OCI-LY7 (cell line): ENCODE measurements at regions not wholly inside any gene's neighbourhood (a gene's known extent, or its start where the extent isn't known, plus 50 kb on each side); places are given as distances from the start of the nearest gene placed in this dataset.

Experiments used
- BruUV-seq: library from RNA; stranded (reverse); fragments of 400-500 nt; replicated peaks from 2 replicates; lab custom pipeline; 2021; lab: Mats Ljungman, UMichigan
- CTCF ChIA-PET: fragments of 300-600 bp; sonication (Branson Sonifier 250); formaldehyde crosslinking; loops from one replicate; lab custom pipeline; 2022; ENCODE audit warnings: antibody characterized with exemption; ENCODE audit not compliant: unreplicated experiment; lab: Charles Lee
- POLR2A ChIA-PET: fragments of 300-600 bp; sonication (Branson Sonifier 250); formaldehyde crosslinking; loops from one replicate; lab custom pipeline; 2022; ENCODE audit warnings: antibody characterized with exemption; lab: Charles Lee
- DNase-seq: peaks from one replicate; pipeline ENCODE4 v3.0.0-alpha.2; 2015; ENCODE audit warnings: low spot score
- H2AFZ ChIP-seq: fragments of 200-600 bp; sonication (generic), shearing (Covaris generic); 2 replicates; pipeline ENCODE4 v1.6.1; 2014; ENCODE audit warnings: mild to moderate bottlenecking, antibody characterized with exemption, low read length, moderate library complexity
- H3K27ac ChIP-seq: fragments of 200-600 bp; sonication (generic); 2 replicates; pipeline ENCODE4 v1.5.1; 2014; ENCODE audit warnings: mixed run types, low read depth, mild to moderate bottlenecking, moderate library complexity, low read length, inconsistent platforms; ENCODE audit not compliant: poor library complexity, severe bottlenecking
- H3K36me3 ChIP-seq: fragments of 200-600 bp; sonication (generic); 2 replicates; pipeline ENCODE4 v1.6.1; 2014; ENCODE audit warnings: mild to moderate bottlenecking, antibody characterized with exemption, low read length, moderate library complexity, mixed read lengths; ENCODE audit not compliant: insufficient read depth
- H3K4me1 ChIP-seq: fragments of 200-600 bp; sonication (generic); 2 replicates; pipeline ENCODE4 v1.5.1; 2014; ENCODE audit warnings: mild to moderate bottlenecking, low read length; ENCODE audit not compliant: insufficient read depth, poor library complexity, severe bottlenecking
- H3K4me2 ChIP-seq: fragments of 200-600 bp; sonication (generic); 2 replicates; pipeline ENCODE4 v1.6.1; 2014; ENCODE audit warnings: mild to moderate bottlenecking, low read length
- H3K4me3 ChIP-seq: fragments of 200-600 bp; sonication (generic); 2 replicates; pipeline ENCODE4 v1.5.1; 2014; ENCODE audit warnings: mild to moderate bottlenecking, low read depth, low read length; ENCODE audit not compliant: poor library complexity, severe bottlenecking
- H3K79me2 ChIP-seq: fragments of 200-600 bp; sonication (generic); 2 replicates; pipeline ENCODE4 v1.6.1; 2016; ENCODE audit warnings: low read depth, mild to moderate bottlenecking, low read length, moderate library complexity, mixed read lengths; ENCODE audit not compliant: insufficient read depth
- H3K9me2 ChIP-seq: fragments of 200-600 bp; sonication (generic); 2 replicates; pipeline ENCODE4 v1.6.1; 2016; ENCODE audit warnings: mild to moderate bottlenecking, low read length, mixed read lengths; ENCODE audit not compliant: insufficient read depth
- H3K9me3 ChIP-seq: fragments of 200-600 bp; sonication (generic); 2 replicates; pipeline ENCODE4 v1.6.1; 2014; ENCODE audit warnings: mild to moderate bottlenecking, mixed run types, low read length, mixed read lengths
- H4K20me1 ChIP-seq: fragments of 200-600 bp; sonication (generic); 2 replicates; pipeline ENCODE4 v1.6.1; 2014; ENCODE audit warnings: mild to moderate bottlenecking, antibody characterized with exemption, low read length, moderate library complexity, mixed read lengths; ENCODE audit not compliant: insufficient read depth
- EZH2phosphoT487 ChIP-seq: fragments of 200-600 bp; sonication (generic); IDR thresholded peaks from 2 replicates; pipeline ENCODE4 v1.6.1; 2018; ENCODE audit warnings: low read depth, borderline replicate concordance, mild to moderate bottlenecking, mixed run types, antibody characterized with exemption, low read length, moderate library complexity, mixed read lengths
- intact Hi-C: fragments of 100-400 bp; cut with micrococcal nuclease; formaldehyde crosslinking; loops from one replicate; pipeline ENCODE4 v1.10.0; 2022; ENCODE audit not compliant: unreplicated experiment
- TF ChIP-seq, protein P1 (sequence below): fragments of 200-600 bp; sonication (generic); conservative IDR thresholded peaks from 2 replicates; pipeline ENCODE4 v1.5.1; 2014; ENCODE audit warnings: mild to moderate bottlenecking, antibody characterized with exemption, low read length, moderate library complexity, mixed read lengths

- Histone ChIP-seq H3K4me3 (no peak overlapping the region), H2AFZ (no peak overlapping the region), H3K9me2 (no peaks in the 10 kb centered on the region), H3K9me3 (no peaks in the 10 kb centered on the region), H3K4me2 (no peak overlapping the region), H3K4me1 (no peaks in the 10 kb centered on the region), H3K36me3 (no peaks in the 10 kb centered on the region), H3K27ac (no peak overlapping the region), H3K79me2 (no peaks in the 10 kb centered on the region), H4K20me1 (no peaks in the 10 kb centered on the region)
- intact Hi-C loops: no loop called here
- CTCF ChIA-PET: no interaction called here
- no peak for DNase-seq
- BruUV-seq: no TSS peak
- TF ChIP-seq EZH2phosphoT487: no peak
- POLR2A ChIA-PET: no interaction called here
Observed at GRCh38 chr16:9526791-9527190, 435.3 kb downstream of the HAPSTR1 start.

GRCh38 chr16:9527976-9528375 is 436.5 kb downstream of the HAPSTR1 start:
- CTCF ChIA-PET: no interaction called here
- TF ChIP-seq, protein P1, sequence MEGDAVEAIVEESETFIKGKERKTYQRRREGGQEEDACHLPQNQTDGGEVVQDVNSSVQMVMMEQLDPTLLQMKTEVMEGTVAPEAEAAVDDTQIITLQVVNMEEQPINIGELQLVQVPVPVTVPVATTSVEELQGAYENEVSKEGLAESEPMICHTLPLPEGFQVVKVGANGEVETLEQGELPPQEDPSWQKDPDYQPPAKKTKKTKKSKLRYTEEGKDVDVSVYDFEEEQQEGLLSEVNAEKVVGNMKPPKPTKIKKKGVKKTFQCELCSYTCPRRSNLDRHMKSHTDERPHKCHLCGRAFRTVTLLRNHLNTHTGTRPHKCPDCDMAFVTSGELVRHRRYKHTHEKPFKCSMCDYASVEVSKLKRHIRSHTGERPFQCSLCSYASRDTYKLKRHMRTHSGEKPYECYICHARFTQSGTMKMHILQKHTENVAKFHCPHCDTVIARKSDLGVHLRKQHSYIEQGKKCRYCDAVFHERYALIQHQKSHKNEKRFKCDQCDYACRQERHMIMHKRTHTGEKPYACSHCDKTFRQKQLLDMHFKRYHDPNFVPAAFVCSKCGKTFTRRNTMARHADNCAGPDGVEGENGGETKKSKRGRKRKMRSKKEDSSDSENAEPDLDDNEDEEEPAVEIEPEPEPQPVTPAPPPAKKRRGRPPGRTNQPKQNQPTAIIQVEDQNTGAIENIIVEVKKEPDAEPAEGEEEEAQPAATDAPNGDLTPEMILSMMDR: no peak
- TF ChIP-seq EZH2phosphoT487: no peak

GRCh38 chr16:9528511-9529079 is 437.2 kb downstream of the HAPSTR1 start:
- H2AFZ ChIP-seq: no peak overlapping the region
- no TSS peak for BruUV-seq
- no peak overlapping the region for H3K27ac ChIP-seq
- TF ChIP-seq, protein P1: no peak
- TF ChIP-seq EZH2phosphoT487: no peak
- no peak overlapping the region for H3K4me2 ChIP-seq
- no peak for DNase-seq
- no peaks in the 10 kb centered on the region for H3K4me1 ChIP-seq
- H3K79me2 ChIP-seq: no peaks in the 10 kb centered on the region
- ChIA-PET CTCF (no interaction called here), POLR2A (interaction anchor here (0.7 kb wide), 1 partner anchor 324 kb away, joined by 3 read pairs; no protein-coding TSS in a partner anchor)
- intact Hi-C loops: no loop called here
- no peaks in the 10 kb centered on the region for H4K20me1 ChIP-seq
- no peaks in the 10 kb centered on the region for H3K36me3 ChIP-seq
- no peaks in the 10 kb centered on the region for H3K9me2 ChIP-seq
- no peaks in the 10 kb centered on the region for H3K9me3 ChIP-seq
- H3K4me3 ChIP-seq: no peak overlapping the region

More at GRCh38 chr16:9527976-9528375, 436.5 kb downstream of the HAPSTR1 start:
- POLR2A ChIA-PET: interaction anchor here (0.7 kb wide), 1 partner anchor 325 kb away, joined by 3 read pairs; no protein-coding TSS in a partner anchor
- Histone ChIP-seq H3K9me2 (no peaks in the 10 kb centered on the region), H3K4me2 (no peak overlapping the region), H4K20me1 (no peaks in the 10 kb centered on the region), H3K4me3 (no peak overlapping the region), H3K27ac (no peak overlapping the region), H3K36me3 (no peaks in the 10 kb centered on the region), H2AFZ (no peak overlapping the region), H3K79me2 (no peaks in the 10 kb centered on the region), H3K4me1 (no peaks in the 10 kb centered on the region), H3K9me3 (no peaks in the 10 kb centered on the region)
- no TSS peak for BruUV-seq
- DNase-seq: no peak
- intact Hi-C loops: no loop called here
